Esophagus muscularis mucosa (tissue), 4 donors: ENCODE measurements at regions not wholly inside any gene's neighbourhood (a gene's known extent, or its start where the extent isn't known, plus 50 kb on each side); places are given as distances from the start of the nearest gene placed in this dataset.

ENCODE experiments used
- DNase-seq: peaks from one replicate; pipeline ENCODE4 v3.0.0-alpha.2; 2017; ENCODE audit errors: extremely low spot score
- H3K27ac ChIP-seq, 4 donors: fragments of 200-600 bp; sonication (generic); replicated peaks in 1 of 4; 1 replicate in 3 of 4; 2 replicates in 1 of 4; pipeline ENCODE4 v1.5.1; 2016 to 2019; ENCODE audit warnings: mild to moderate bottlenecking in 1 of 4
- H3K27me3 ChIP-seq, 4 donors: fragments of 200-600 bp; sonication (generic); one replicate each; pipeline versions ENCODE4 v1.5.1 to v1.6.0; 2016 to 2019
- H3K36me3 ChIP-seq, 4 donors: fragments of 200-600 bp; sonication (generic); one replicate each; pipeline ENCODE4 v1.5.1; 2016 to 2019
- H3K4me1 ChIP-seq, 4 donors: fragments of 200-600 bp; sonication (generic); one replicate each; pipeline ENCODE4 v1.5.1; 2016 to 2019
- H3K4me3 ChIP-seq, 4 donors: fragments of 200-600 bp; sonication (generic); 1 replicate in 2 of 4; 2 replicates in 2 of 4; pipeline ENCODE4 v1.5.1; 2016 to 2019; ENCODE audit warnings: mild to moderate bottlenecking in 4 of 4, moderate library complexity in 1 of 4
- H3K9me3 ChIP-seq, 4 donors: fragments of 200-600 bp; sonication (generic); 1 replicate in 3 of 4; 2 replicates in 1 of 4; pipeline ENCODE4 v1.5.1; 2016 to 2019
- EP300 ChIP-seq: sonication (generic); formaldehyde crosslinking; IDR thresholded peaks from one replicate; pipeline ENCODE4 v1.6.1; 2017; ENCODE audit warnings: antibody characterized with exemption
- POLR2A ChIP-seq: fragments of 450-650 bp; IDR thresholded peaks from one replicate; pipeline ENCODE4 v1.6.1; 2017; ENCODE audit warnings: antibody characterized with exemption, moderate library complexity, mild to moderate bottlenecking, low read depth
- POLR2AphosphoS5 ChIP-seq, 2 donors: sonication (generic); formaldehyde crosslinking; IDR thresholded peaks; one replicate each; pipeline ENCODE4 v1.6.1; 2017; ENCODE audit warnings: antibody characterized with exemption in 2 of 2
- WGBS: methylation state at CpG from one replicate; pipeline ENCODE4 v1.1.5; 2018; 5-methylcytosine and 5-hydroxymethylcytosine counted together
- intact Hi-C: fragments of 100-400 bp; cut with DNase I; formaldehyde crosslinking; loops from one replicate; pipeline ENCODE4 v1.15.1; 2023
- TF ChIP-seq, protein P1 (sequence below), 3 experiments: fragments of 200-600 bp in 2 of 3; fragments of 450-650 bp in 1 of 3; sonication (generic) in 2 of 3; IDR thresholded peaks; one replicate each; pipeline ENCODE4 v1.5.1; 2017 to 2019; ENCODE audit warnings: antibody characterized with exemption in 3 of 3, mild to moderate bottlenecking in 2 of 3, moderate library complexity in 1 of 3

DNA sequence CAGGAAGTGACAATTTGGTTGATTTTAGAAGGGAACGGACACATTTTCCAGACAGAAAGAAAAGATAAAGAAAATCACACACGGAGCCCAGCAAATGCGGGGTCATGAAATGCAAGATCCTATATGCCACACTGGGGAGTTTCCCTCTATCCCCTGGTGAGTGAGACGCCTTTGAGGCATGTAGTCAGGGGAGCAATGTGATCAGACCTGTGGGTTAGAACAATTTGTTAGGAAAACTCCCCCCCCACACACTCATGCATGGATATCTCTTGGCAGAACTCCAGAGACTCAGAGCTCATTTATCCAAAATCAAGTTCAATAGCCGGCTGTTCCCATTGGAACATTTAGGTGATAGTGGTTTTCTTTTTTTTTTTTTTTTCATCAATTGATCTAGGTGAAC lies 71.7 kb upstream of the TRIO start:
- no peak overlapping the region for H3K27ac ChIP-seq
- DNase-seq, result no peak
- WGBS, result 84% methylated on average over 5 of the region's 5 CpGs
- intact Hi-C loops, result no loop called here
- H3K36me3 ChIP-seq, result no peaks in the 10 kb centered on the region
- no peaks in the 10 kb centered on the region for H3K4me1 ChIP-seq
- no peak for TF ChIP-seq EP300
- TF ChIP-seq, protein P1, sequence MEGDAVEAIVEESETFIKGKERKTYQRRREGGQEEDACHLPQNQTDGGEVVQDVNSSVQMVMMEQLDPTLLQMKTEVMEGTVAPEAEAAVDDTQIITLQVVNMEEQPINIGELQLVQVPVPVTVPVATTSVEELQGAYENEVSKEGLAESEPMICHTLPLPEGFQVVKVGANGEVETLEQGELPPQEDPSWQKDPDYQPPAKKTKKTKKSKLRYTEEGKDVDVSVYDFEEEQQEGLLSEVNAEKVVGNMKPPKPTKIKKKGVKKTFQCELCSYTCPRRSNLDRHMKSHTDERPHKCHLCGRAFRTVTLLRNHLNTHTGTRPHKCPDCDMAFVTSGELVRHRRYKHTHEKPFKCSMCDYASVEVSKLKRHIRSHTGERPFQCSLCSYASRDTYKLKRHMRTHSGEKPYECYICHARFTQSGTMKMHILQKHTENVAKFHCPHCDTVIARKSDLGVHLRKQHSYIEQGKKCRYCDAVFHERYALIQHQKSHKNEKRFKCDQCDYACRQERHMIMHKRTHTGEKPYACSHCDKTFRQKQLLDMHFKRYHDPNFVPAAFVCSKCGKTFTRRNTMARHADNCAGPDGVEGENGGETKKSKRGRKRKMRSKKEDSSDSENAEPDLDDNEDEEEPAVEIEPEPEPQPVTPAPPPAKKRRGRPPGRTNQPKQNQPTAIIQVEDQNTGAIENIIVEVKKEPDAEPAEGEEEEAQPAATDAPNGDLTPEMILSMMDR (IDR thresholded peaks at IDR 0.05), result no peak
- TF ChIP-seq POLR2A, result no peak
- no peak for TF ChIP-seq POLR2AphosphoS5 (IDR thresholded peaks at IDR 0.05)
- no peaks in the 10 kb centered on the region for H3K27me3 ChIP-seq
- H3K4me3 ChIP-seq, result no peak overlapping the region
- H3K9me3 ChIP-seq, result no peaks in the 10 kb centered on the region

DNA sequence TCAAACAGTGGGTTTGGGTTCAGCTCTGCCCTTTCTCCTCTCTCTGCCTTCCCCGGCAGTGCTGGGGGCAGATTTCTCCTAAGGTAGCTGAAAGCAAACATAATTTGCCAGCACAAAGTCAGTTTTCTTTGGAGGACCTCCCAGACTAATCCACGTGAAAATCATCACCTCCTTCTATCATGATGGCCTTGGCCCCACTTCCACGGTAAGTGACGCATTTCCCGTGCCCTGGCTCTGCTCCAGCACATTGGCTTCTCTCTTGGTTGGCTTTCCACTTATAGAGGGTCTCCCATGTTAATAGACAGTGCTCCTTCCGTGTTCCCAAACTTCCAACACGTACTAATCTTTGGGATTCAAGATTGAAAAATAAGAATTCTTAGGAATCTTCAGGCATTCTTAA lies 74.1 kb upstream of the TRIO start:
- H3K36me3 ChIP-seq, result no peaks in the 10 kb centered on the region
- TF ChIP-seq EP300, result no peak
- TF ChIP-seq, protein P1 (IDR thresholded peaks at IDR 0.05), result no peak
- H3K27ac ChIP-seq, result no peak overlapping the region
- intact Hi-C loops, result no loop called here
- H3K4me1 ChIP-seq, result no peaks in the 10 kb centered on the region
- WGBS, result 74% methylated on average over 7 of the region's 7 CpGs
- DNase-seq, result no peak
- H3K27me3 ChIP-seq, result no peaks in the 10 kb centered on the region
- H3K9me3 ChIP-seq, result no peaks in the 10 kb centered on the region
- no peak overlapping the region for H3K4me3 ChIP-seq

DNA sequence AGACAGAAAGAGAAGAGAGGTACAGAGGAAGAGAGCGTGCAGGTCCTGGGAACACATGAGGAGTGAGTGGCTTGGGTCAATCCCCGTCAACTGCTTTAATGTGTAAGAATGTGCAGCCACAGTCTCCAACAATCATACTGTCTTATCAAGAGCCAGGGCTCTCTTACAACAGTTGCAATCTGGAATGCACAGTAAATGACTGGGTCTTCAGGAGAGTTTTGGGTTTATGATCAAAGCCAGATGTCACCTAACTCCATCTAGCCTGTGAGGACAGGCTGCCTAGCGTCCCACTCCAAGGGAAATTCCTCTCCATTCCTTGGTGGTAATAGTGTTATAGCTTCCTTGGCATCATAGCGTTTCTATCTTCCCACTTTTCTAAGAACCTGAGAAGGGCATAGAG lies 75.0 kb upstream of the TRIO start:
- Histone ChIP-seq H3K9me3 (no peaks in the 10 kb centered on the region), H3K4me3 (no peak overlapping the region), H3K27me3 (no peaks in the 10 kb centered on the region), H3K4me1 (no peaks in the 10 kb centered on the region), H3K27ac (no peak overlapping the region), H3K36me3 (no peaks in the 10 kb centered on the region)
- TF ChIP-seq POLR2AphosphoS5 (IDR thresholded peaks at IDR 0.05) (no peak), POLR2A (no peak), EP300 (no peak)
- TF ChIP-seq, protein P1 (IDR thresholded peaks at IDR 0.05), result no peak
- no peak for DNase-seq
- intact Hi-C loops, result no loop called here
- 87% methylated on average over 4 of the region's 4 CpGs for WGBS

GRCh38 chr5:14066326-14066725 lies 76.8 kb upstream of the TRIO start:
- no peak for DNase-seq
- intact Hi-C loops, result no loop called here
- H3K36me3 ChIP-seq, result no peaks in the 10 kb centered on the region
- H3K27me3 ChIP-seq, result no peaks in the 10 kb centered on the region
- no peak overlapping the region for H3K4me3 ChIP-seq
- no peak overlapping the region for H3K27ac ChIP-seq
- no peaks in the 10 kb centered on the region for H3K9me3 ChIP-seq
- no peak for TF ChIP-seq POLR2A
- TF ChIP-seq EP300, result no peak
- TF ChIP-seq POLR2AphosphoS5 (IDR thresholded peaks at IDR 0.05), result no peak
- TF ChIP-seq, protein P1 (IDR thresholded peaks at IDR 0.05), result no peak
- no peaks in the 10 kb centered on the region for H3K4me1 ChIP-seq

DNA sequence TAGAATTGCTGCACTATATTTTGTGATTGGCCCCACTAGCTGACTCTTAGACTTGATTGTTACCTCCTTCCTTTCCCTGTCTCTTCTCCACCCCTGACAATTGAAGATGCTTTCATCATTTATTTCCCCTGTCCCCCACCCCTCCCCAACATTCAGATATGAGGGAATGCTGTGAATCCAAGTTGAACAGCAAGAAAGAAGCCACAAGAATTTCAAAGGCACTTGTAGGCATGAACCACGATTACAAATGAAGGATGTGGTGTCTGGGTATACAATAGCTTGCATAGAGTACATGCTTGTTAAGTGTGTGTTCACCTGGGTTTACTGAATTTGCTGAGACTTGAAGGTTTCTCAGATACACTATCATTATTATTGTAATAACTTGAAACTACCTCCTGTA lies 78.3 kb upstream of the TRIO start:
- no peak for DNase-seq
- intact Hi-C loops, result no loop called here
- no peaks in the 10 kb centered on the region for H3K36me3 ChIP-seq
- no peaks in the 10 kb centered on the region for H3K27me3 ChIP-seq
- no peak overlapping the region for H3K27ac ChIP-seq
- H3K4me3 ChIP-seq, result no peak overlapping the region
- no peak for TF ChIP-seq EP300
- no peak for TF ChIP-seq POLR2AphosphoS5 (IDR thresholded peaks at IDR 0.05)
- TF ChIP-seq, protein P1 (IDR thresholded peaks at IDR 0.05), result no peak
- 33% methylated on average over 1 of the region's 1 CpG for WGBS
- no peaks in the 10 kb centered on the region for H3K4me1 ChIP-seq
- no peaks in the 10 kb centered on the region for H3K9me3 ChIP-seq
